Common myeloid progenitor, CD34-positive (primary cell): ENCODE measurements at regions not wholly inside any gene's neighbourhood (a gene's known extent, or its start where the extent isn't known, plus 50 kb on each side); places are given as distances from the start of the nearest gene placed in this dataset.

ENCODE experiments used
- CTCF ChIA-PET: fragments of 350-600 bp; sonication (Branson Sonifier 250); formaldehyde crosslinking; loops from one replicate; lab custom pipeline; 2021; ENCODE audit warnings: antibody characterized with exemption; lab: Charles Lee
- POLR2A ChIA-PET: fragments of 350-600 bp; sonication (Branson Sonifier 250); formaldehyde crosslinking; loops from one replicate; lab custom pipeline; 2021; ENCODE audit warnings: antibody characterized with exemption; lab: Charles Lee
- DNase-seq, 3 donors: peaks; one replicate each; pipeline versions ENCODE4 v3.0.0 to v3.0.0-alpha.2; 2013
- H3K27ac ChIP-seq, 2 experiments: 1 replicate in 1 of 2; 2 replicates in 1 of 2; pipeline ENCODE4 v1.7.0; 2013; ENCODE audit warnings: inconsistent platforms in 2 of 2, low read length in 2 of 2, mild to moderate bottlenecking in 2 of 2, low read depth in 1 of 2, moderate library complexity in 1 of 2; ENCODE audit not compliant: severe bottlenecking in 2 of 2, insufficient read depth in 1 of 2, poor library complexity in 1 of 2
- H3K27me3 ChIP-seq, 5 experiments: replicated peaks in 2 of 5; 1 replicate in 3 of 5; 2 replicates in 2 of 5; pipeline versions ENCODE4 v1.6.1 to v1.7.0; 2013; ENCODE audit warnings: low read length in 4 of 5, mild to moderate bottlenecking in 2 of 5, moderate library complexity in 2 of 5, inconsistent platforms in 1 of 5; ENCODE audit not compliant: insufficient read depth in 5 of 5, control insufficient read depth in 4 of 5
- H3K36me3 ChIP-seq, 4 experiments: 1 replicate in 2 of 4; 2 replicates in 2 of 4; pipeline versions ENCODE4 v1.6.1 to v1.7.0; 2013; ENCODE audit warnings: low read length in 3 of 4, control low read depth in 1 of 4, mild to moderate bottlenecking in 1 of 4; ENCODE audit not compliant: control insufficient read depth in 4 of 4, insufficient read depth in 4 of 4
- H3K4me1 ChIP-seq, 4 experiments: 1 replicate in 3 of 4; 2 replicates in 1 of 4; pipeline versions ENCODE4 v1.6.1 to v1.7.1; 2013; ENCODE audit warnings: low read length in 3 of 4, mild to moderate bottlenecking in 3 of 4, control low read depth in 1 of 4, inconsistent platforms in 1 of 4, moderate library complexity in 1 of 4; ENCODE audit not compliant: control insufficient read depth in 4 of 4, insufficient read depth in 4 of 4; ENCODE audit errors: control extremely low read depth in 1 of 4
- H3K4me3 ChIP-seq, 7 experiments: 1 replicate in 4 of 7; 2 replicates in 3 of 7; pipeline versions ENCODE4 v1.5.1 to v1.7.0; 2013; ENCODE audit warnings: mild to moderate bottlenecking in 7 of 7, low read length in 6 of 7, moderate library complexity in 6 of 7, inconsistent platforms in 2 of 7, low read depth in 2 of 7, control low read depth in 1 of 7; ENCODE audit not compliant: insufficient read depth in 4 of 7, control insufficient read depth in 1 of 7; ENCODE audit errors: extremely low read depth in 1 of 7
- H3K9me3 ChIP-seq, 5 experiments: 1 replicate in 4 of 5; 2 replicates in 1 of 5; pipeline versions ENCODE4 v1.6.1 to v1.7.1; 2013; ENCODE audit warnings: low read length in 4 of 5, mild to moderate bottlenecking in 2 of 5, inconsistent platforms in 1 of 5, low read depth in 1 of 5, moderate library complexity in 1 of 5; ENCODE audit not compliant: control insufficient read depth in 4 of 5, insufficient read depth in 2 of 5; ENCODE audit errors: control extremely low read depth in 1 of 5
- WGBS: methylation state at CpG from one replicate; pipeline ENCODE4 v1.1.5; 2013; ENCODE audit not compliant: insufficient coverage; 5-methylcytosine and 5-hydroxymethylcytosine counted together

- no peak overlapping the region for H3K4me3 ChIP-seq
- WGBS = 100% methylated on average over 1 of the region's 1 CpG
- peak in 2 of 3 donors; percentile 20 to 36 for DNase-seq
- peaks cover 0 to 9% (median 0%) of the 10 kb centered on the region in 5 experiments for H3K9me3 ChIP-seq
- H3K27ac ChIP-seq = no peak overlapping the region
- no peaks in the 10 kb centered on the region for H3K27me3 ChIP-seq
- ChIA-PET POLR2A (no interaction called here), CTCF (no interaction called here)
- no peaks in the 10 kb centered on the region for H3K36me3 ChIP-seq
- H3K4me1 ChIP-seq = peaks cover 3 to 14% (median 9%) of the 10 kb centered on the region in 4 experiments
Observed at GRCh38 chr12:11576104-11576503, 73.4 kb upstream of the ETV6 start.

DNA sequence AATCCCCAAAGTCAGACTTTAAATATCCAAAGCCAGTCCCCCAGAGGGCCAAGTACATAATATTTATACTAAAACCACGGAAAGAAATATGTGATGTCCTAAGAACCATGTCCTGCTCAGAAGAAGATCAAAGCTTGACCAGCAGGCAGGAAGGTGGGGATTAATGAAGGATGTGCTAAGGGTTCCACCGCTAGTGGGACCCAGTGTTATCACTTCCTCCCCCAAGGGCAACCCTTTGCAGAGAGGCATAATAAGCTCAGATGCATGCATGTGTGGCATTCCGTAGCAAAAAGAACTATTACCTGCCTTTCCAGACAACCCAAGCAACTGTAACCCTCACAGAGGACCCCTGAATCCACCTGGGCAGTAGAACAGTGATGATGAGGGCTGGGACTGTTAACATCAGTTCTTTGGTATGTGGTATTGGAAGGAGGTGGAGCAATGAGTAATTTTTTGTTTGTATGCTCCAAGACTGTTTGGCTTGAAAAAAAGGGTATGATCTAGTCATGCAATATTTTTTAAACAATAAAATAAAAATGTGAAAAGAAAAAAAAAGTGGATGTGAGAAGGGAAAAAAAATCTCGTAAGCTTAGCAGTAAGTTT, 71.7 kb upstream of the ETV6 start:
- no peaks in the 10 kb centered on the region for H3K36me3 ChIP-seq
- no peak overlapping the region for H3K4me3 ChIP-seq
- no peak overlapping the region for H3K27ac ChIP-seq
- H3K4me1 ChIP-seq = peaks cover 3 to 18% (median 12%) of the 10 kb centered on the region in 4 experiments
- CTCF ChIA-PET = interaction anchor here (0.7 to 3.4 kb wide), 3 partner anchors 17 to 45 kb away, joined by 3 to 14 read pairs (median 4); no protein-coding TSS in a partner anchor
- no CpG with 5 or more reads among the region's 4 CpGs for WGBS
- H3K9me3 ChIP-seq = peaks cover 0 to 9% (median 0%) of the 10 kb centered on the region in 5 experiments
- POLR2A ChIA-PET = no interaction called here
- no peaks in the 10 kb centered on the region for H3K27me3 ChIP-seq
- no peak for DNase-seq

DNA sequence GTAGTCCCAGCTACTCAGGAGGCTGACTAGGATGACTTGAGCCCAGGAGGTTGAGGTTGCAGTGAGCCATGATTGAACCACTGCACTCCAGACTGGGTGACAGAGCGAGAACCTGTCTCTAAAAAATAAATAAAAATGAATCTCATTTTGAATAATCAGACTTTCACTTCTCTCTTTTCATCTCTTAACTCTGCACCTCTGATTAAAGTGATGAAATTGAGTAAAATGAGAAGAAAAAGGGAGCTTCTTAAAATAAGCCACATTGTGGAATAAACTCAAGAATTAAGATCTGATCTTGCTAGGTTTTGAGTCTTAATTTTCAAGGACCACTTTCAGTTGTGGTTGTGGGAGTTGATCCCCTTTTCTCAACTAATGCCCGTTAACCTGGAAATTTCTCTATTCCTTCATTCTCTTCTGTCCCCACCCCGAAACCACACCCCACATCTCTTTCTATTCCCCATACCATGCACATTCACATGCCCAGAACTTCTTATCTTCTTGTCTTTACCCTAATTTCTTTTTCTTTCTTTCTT, 70.9 kb upstream of the ETV6 start:
- Histone ChIP-seq H3K4me1 (peaks cover 3 to 18% (median 12%) of the 10 kb centered on the region in 4 experiments), H3K27ac (no peak overlapping the region), H3K27me3 (no peaks in the 10 kb centered on the region), H3K36me3 (no peaks in the 10 kb centered on the region), H3K4me3 (no peak overlapping the region), H3K9me3 (peaks cover 0 to 9% (median 0%) of the 10 kb centered on the region in 5 experiments)
- CTCF ChIA-PET = interaction anchor here (0.7 to 6.6 kb wide), 7 partner anchors 16 to 458 kb away, joined by 3 to 65 read pairs (median 4); no protein-coding TSS in a partner anchor
- POLR2A ChIA-PET = no interaction called here
- no peak for DNase-seq
- 86% methylated on average over 2 of the region's 3 CpGs for WGBS

- no peak overlapping the region for H3K27ac ChIP-seq
Observed at GRCh38 chr12:11580125-11580751, 69.2 kb upstream of the ETV6 start.

DNA sequence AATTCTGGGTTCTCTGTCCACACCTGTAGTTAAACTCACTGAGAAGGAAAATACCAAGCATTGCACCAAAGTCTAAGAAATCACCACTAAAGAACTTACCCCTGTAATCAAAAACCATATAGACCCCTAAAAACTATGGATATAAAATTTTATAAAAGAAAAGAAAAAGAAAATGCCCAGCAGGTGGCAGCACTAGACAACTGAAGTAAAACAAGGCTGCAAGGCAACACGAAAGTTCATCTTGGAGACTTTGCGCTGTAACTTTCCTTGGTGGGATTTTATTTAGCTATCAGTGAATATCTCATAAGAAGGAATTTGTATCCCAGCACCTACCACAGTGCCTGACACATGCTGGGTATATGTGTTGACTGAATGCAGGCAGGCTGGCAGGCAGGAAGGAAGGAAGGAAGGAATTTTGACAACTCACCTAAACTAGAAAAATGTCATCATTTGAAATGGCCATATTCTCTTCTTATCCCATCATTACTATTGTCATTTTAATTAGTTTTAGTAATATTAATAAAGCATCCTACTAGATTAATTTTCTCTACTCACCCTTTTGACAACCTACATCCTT, 68.2 kb upstream of the ETV6 start:
- Histone ChIP-seq H3K27ac (no peak overlapping the region), H3K27me3 (no peaks in the 10 kb centered on the region), H3K9me3 (no peaks in the 10 kb centered on the region), H3K4me3 (no peak overlapping the region), H3K36me3 (no peaks in the 10 kb centered on the region), H3K4me1 (peaks cover 3 to 23% (median 14%) of the 10 kb centered on the region in 4 experiments)
- WGBS = 5% methylated on average over 2 of the region's 2 CpGs
- ChIA-PET POLR2A (no interaction called here), CTCF (interaction anchor here (0.6 to 6.6 kb wide), 24 partner anchors 9 to 472 kb away, joined by 3 to 65 read pairs (median 3); no protein-coding TSS in a partner anchor)
- DNase-seq = peak; percentile 83 to 92 (median 84)

More at GRCh38 chr12:11580125-11580751, 69.2 kb upstream of the ETV6 start:
- Histone ChIP-seq H3K9me3 (no peaks in the 10 kb centered on the region), H3K4me3 (no peak overlapping the region), H3K4me1 (peaks cover 3 to 23% (median 14%) of the 10 kb centered on the region in 4 experiments), H3K36me3 (no peaks in the 10 kb centered on the region), H3K27me3 (no peaks in the 10 kb centered on the region)
- WGBS = 64% methylated on average over 2 of the region's 2 CpGs
- CTCF ChIA-PET = interaction anchor here (0.5 to 6.6 kb wide), 23 partner anchors 10 to 560 kb away, joined by 3 to 65 read pairs (median 3); no protein-coding TSS in a partner anchor
- peak in 2 of 3 donors; percentile 68 to 72 for DNase-seq
- POLR2A ChIA-PET = no interaction called here

DNA sequence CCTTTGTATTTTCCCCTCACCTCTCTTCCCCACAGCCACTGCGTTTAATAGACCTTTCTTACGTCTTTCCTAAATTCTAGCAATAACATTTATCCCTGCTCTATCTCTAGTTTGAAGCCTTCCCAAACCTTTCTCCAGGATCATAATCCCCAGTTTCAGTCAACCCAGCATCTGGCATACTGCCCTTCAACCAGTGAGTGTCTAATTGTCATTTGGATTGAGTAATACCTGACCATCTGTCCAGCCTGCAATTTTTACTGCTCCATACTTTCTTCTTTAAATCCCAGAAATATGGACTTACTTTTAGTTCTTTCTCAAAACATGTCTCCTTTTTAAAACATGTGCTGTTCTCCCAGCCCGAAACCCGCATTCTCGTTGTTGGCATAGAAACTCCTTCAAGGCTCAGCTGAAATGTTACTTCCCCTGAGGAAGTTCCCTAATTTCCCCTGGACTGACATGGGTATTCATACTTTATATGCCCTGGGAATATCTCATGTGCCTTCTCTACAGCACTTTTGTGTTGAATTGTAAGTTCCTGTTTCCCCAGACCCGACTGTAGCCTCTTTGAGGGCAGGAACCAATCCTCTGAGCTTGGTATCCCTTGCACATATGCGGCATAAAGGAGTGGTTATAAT, 65.1 kb upstream of the ETV6 start:
- Histone ChIP-seq H3K36me3 (no peaks in the 10 kb centered on the region), H3K27me3 (no peaks in the 10 kb centered on the region), H3K4me3 (no peak overlapping the region), H3K27ac (no peak overlapping the region), H3K4me1 (peaks cover 3 to 23% (median 14%) of the 10 kb centered on the region in 4 experiments), H3K9me3 (no peaks in the 10 kb centered on the region)
- peak in 1 of 3 donors; percentile 13 for DNase-seq
- 80% methylated on average over 6 of the region's 7 CpGs for WGBS
- POLR2A ChIA-PET = no interaction called here
- CTCF ChIA-PET = interaction anchor here (1.3 to 6.6 kb wide), 3 partner anchors 33 to 449 kb away, joined by 3 to 65 read pairs (median 4); no protein-coding TSS in a partner anchor
